LNCAP (cell line): ENCODE measurements at regions not wholly inside any gene's neighbourhood (a gene's known extent, or its start where the extent isn't known, plus 50 kb on each side); places are given as distances from the start of the nearest gene placed in this dataset.

Source experiments
- CTCF ChIP-seq: fragments of 450-650 bp; IDR thresholded peaks from 2 replicates; pipeline ENCODE4 v1.5.1; 2017; ENCODE audit warnings: mild to moderate bottlenecking

GRCh38 chr18:47480166-47480565 is 228.7 kb upstream of the SKOR2 start:
- TF ChIP-seq CTCF: no peak

DNA sequence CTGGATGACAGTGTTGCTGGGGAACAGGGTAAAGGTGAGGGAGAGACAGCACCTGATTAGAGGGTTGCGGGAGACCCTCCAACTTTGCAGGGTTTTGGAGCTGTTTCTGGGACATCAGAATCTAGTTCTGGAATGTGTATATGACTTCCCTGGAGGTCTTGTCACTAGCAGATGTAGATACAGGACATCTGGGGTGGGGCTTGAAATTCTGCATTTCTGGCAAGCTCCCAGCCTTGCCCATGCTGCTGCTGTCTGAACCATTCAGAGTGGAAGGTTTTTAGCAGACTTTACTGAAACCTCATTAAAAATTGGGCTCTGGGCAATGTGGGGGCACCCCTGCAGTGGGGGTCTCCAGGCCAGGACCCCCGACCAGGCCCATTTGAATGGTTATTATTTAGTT is 220.3 kb upstream of the SKOR2 start:
- no peak for TF ChIP-seq CTCF

DNA sequence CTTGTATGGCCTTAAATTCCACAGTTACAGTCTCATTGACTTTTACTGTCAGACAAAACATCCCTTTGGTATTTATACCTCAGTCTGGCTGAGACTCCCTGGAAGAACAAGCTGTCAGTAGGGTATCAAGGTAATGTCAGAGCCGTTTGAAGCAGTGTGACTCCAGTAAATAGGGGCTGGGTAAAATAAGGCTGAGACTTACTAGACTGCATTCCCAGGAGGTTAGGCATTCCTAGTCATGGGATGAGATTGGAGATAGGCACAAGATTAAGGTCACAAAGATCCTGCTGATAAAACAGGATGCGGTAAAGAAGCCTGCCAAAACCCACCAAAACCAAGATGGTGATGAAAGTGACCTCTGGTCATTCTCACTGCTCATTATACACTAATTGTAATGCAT is 219.5 kb upstream of the SKOR2 start:
- no peak for TF ChIP-seq CTCF

DNA sequence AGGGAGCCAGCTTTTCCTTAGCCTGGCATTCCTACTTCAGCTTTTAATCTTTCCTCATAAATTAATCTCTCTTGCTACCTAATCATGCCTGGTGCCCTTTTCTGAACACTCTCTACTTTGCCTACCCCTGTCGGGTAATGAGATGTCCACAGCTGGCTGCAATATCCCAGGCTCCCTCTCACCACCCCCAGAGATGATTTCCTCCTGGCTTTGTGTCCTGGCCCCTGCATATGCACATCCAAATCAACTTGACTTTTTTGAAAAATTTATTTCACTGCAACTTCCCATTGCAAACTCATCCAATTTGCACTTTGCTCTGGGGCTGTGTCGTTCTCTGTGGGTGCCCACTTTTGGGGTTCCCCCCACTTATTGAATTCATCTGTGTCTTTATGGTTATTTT is 218.1 kb upstream of the SKOR2 start:
- TF ChIP-seq CTCF: no peak

- TF ChIP-seq CTCF: no peak
Observed at GRCh38 chr18:47461977-47462376, 210.5 kb upstream of the SKOR2 start.

DNA sequence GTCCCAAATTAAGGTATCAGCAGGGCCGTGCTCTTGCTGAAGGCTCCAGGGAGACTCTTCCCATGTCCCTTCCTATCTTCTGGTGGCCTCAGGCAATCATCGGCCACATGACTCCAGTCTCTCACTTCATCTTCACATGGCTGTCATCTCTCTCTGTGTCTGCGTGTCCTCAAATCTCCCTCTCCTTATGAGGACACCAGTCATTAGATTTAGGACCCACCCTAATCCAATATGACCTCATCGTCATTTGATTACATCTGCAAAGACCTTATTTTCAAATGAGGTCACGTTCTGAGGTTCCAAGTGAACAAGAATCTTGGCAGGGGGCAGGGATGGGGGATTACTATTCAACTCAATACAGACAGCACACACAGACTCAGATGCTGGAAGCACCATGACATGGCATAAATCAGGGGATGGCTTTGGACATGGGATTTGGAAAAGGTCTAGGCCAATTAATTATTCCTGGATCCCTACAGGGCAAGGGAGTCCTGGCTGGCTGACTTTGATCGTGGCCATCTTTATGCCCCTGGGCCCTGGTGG is 210.0 kb upstream of the SKOR2 start:
- no peak for TF ChIP-seq CTCF

- no peak for TF ChIP-seq CTCF
Observed at GRCh38 chr18:47458483-47458882, 207.0 kb upstream of the SKOR2 start.

GRCh38 chr18:47457614-47458013 is 206.2 kb upstream of the SKOR2 start:
- no peak for TF ChIP-seq CTCF
